NB4 (cell line): ENCODE measurements at regions not wholly inside any gene's neighbourhood (a gene's known extent, or its start where the extent isn't known, plus 50 kb on each side); places are given as distances from the start of the nearest gene placed in this dataset.

Source experiments
- MYC ChIP-seq: IDR thresholded peaks from 2 replicates; pipeline ENCODE4 v1.6.1; 2011; ENCODE audit warnings: low read depth, low read length
- TF ChIP-seq, protein P1 (sequence below): IDR thresholded peaks from one replicate; pipeline ENCODE4 v1.5.1; 2012; ENCODE audit warnings: low read depth, low read length

GRCh38 chr14:44873536-44873935 lies 88.2 kb downstream of the KLHL28 start:
- TF ChIP-seq, protein P1, sequence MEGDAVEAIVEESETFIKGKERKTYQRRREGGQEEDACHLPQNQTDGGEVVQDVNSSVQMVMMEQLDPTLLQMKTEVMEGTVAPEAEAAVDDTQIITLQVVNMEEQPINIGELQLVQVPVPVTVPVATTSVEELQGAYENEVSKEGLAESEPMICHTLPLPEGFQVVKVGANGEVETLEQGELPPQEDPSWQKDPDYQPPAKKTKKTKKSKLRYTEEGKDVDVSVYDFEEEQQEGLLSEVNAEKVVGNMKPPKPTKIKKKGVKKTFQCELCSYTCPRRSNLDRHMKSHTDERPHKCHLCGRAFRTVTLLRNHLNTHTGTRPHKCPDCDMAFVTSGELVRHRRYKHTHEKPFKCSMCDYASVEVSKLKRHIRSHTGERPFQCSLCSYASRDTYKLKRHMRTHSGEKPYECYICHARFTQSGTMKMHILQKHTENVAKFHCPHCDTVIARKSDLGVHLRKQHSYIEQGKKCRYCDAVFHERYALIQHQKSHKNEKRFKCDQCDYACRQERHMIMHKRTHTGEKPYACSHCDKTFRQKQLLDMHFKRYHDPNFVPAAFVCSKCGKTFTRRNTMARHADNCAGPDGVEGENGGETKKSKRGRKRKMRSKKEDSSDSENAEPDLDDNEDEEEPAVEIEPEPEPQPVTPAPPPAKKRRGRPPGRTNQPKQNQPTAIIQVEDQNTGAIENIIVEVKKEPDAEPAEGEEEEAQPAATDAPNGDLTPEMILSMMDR: no peak
- no peak for TF ChIP-seq MYC
